ENCODE measurements at regions not wholly inside any gene's neighbourhood (a gene's known extent, or its start where the extent isn't known, plus 50 kb on each side); places are given as distances from the start of the nearest gene placed in this dataset.

- no peak for DNase-seq
Observed at GRCh38 chr7:145644426-145645134, 472.0 kb upstream of the CNTNAP2 start.

GRCh38 chr7:145643981-145644380, 472.6 kb upstream of the CNTNAP2 start:
- no peak for DNase-seq

GRCh38 chr7:145633513-145633912, 483.1 kb upstream of the CNTNAP2 start:
- DNase-seq, result no peak

- DNase-seq, result no peak
Observed at GRCh38 chr7:145624618-145625017, 492.0 kb upstream of the CNTNAP2 start.

- no peak for DNase-seq
Observed at GRCh38 chr7:145605963-145606362, 510.6 kb upstream of the CNTNAP2 start.

GRCh38 chr7:145599376-145599775, 517.2 kb upstream of the CNTNAP2 start:
- no peak for DNase-seq

- DNase-seq, result no peak
Observed at GRCh38 chr7:145584401-145584800, 532.2 kb upstream of the CNTNAP2 start.

GRCh38 chr7:145582742-145583303, 533.8 kb upstream of the CNTNAP2 start:
- no peak for DNase-seq

- no peak for DNase-seq
Observed at GRCh38 chr7:145557805-145558204, 558.8 kb upstream of the CNTNAP2 start.

- DNase-seq, result no peak
Observed at GRCh38 chr7:145543242-145543641, 573.4 kb upstream of the CNTNAP2 start.

GRCh38 chr7:145539910-145540309, 576.7 kb upstream of the CNTNAP2 start:
- DNase-seq, result no peak

- no peak for DNase-seq
Observed at GRCh38 chr7:145534301-145534700, 582.3 kb upstream of the CNTNAP2 start.

GRCh38 chr7:145520284-145520683, 596.3 kb upstream of the CNTNAP2 start:
- DNase-seq, result no peak

GRCh38 chr7:145511004-145511403, 605.6 kb upstream of the CNTNAP2 start:
- no peak for DNase-seq

- no peak for DNase-seq
Observed at GRCh38 chr7:145497911-145498525, 618.6 kb upstream of the CNTNAP2 start.

GRCh38 chr7:145490356-145490755, 626.2 kb upstream of the CNTNAP2 start:
- no peak for DNase-seq

- no peak for DNase-seq
Observed at GRCh38 chr7:145489609-145490008, 627.0 kb upstream of the CNTNAP2 start.

GRCh38 chr7:145488816-145489215, 627.8 kb upstream of the CNTNAP2 start:
- no peak for DNase-seq

GRCh38 chr7:145481985-145482384, 634.6 kb upstream of the CNTNAP2 start:
- DNase-seq, result no peak

GRCh38 chr7:145478541-145478940, 638.1 kb upstream of the CNTNAP2 start:
- no peak for DNase-seq

- no peak for DNase-seq
Observed at GRCh38 chr7:145474009-145474686, 638.3 kb upstream of the TPK1 start.

GRCh38 chr7:145471883-145472282, 636.0 kb upstream of the TPK1 start:
- DNase-seq, result no peak

GRCh38 chr7:145464287-145464686, 628.4 kb upstream of the TPK1 start:
- no peak for DNase-seq

GRCh38 chr7:145462463-145462862, 626.6 kb upstream of the TPK1 start:
- DNase-seq, result no peak
